ENCODE measurements at regions not wholly inside any gene's neighbourhood (a gene's known extent, or its start where the extent isn't known, plus 50 kb on each side); places are given as distances from the start of the nearest gene placed in this dataset.

DNA sequence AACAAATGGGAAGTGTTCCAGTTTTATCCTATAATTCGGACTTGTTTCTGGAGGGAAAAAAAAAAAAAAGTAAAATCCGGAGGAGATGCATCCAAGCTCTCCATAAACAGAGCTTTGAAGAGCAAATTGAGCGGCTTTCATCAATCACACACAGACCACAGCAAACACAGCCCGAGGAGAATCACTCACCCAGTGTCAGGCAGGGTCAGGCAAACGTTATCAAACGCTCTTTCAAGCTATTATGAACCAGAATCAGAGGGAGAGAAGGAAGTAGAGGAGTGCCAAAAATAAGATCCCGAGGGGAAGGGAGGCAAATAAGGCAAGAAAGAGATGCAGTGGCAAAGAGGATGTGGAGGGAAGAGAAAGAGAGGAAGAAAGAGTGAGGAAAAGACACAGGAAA, 188.3 kb upstream of the CAMK1G start:
- TF ChIP-seq EZH2phosphoT487 (IDR thresholded peaks at IDR 0.05; ENCODE audit: low read length) (no peak), CTCF (IDR thresholded peaks at IDR 0.05; ENCODE audit: low read length) (no peak)

Measured in MM.1S (cell line).